A673 (cell line): ENCODE measurements at regions not wholly inside any gene's neighbourhood (a gene's known extent, or its start where the extent isn't known, plus 50 kb on each side); places are given as distances from the start of the nearest gene placed in this dataset.

Source experiments
- CTCF ChIP-seq: fragments of 300-800, 200-600 bp; sonication (generic); conservative IDR thresholded peaks from 2 replicates; pipeline ENCODE4 v1.5.1; 2017; ENCODE audit warnings: low read depth, mild to moderate bottlenecking, antibody characterized with exemption, low read length, moderate library complexity, mixed read lengths
- EZH2 ChIP-seq: fragments of 200-600 bp; sonication (generic); IDR thresholded peaks from 2 replicates; pipeline ENCODE4 v1.6.1; 2017; ENCODE audit warnings: borderline replicate concordance, low read depth, mild to moderate bottlenecking, mixed read lengths, antibody characterized with exemption, low read length; ENCODE audit not compliant: poor library complexity, severe bottlenecking

DNA sequence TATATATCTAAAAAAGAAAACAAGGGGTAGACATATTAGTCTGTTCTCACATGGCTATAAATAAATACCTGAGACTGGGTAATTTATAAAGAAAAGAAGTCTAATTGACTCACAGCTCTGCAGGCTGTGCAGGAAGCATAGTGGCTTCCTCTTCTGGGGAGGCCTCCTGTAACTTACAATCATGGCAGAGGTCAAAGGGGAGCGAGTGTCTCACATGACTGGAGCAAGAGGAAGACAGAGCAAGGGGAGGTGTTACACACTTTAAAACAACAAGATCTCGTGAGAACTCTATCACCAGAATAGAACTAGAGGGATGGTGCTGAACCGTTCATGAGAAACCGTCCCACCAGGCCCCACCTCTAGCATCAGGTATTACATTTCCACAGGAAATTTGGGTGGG lies 616.8 kb downstream of the TLE4 start:
- TF ChIP-seq CTCF (no peak), EZH2 (no peak)
